Activated CD4-positive, alpha-beta T cell treated with anti-CD3 and anti-CD28 coated beads, Interleukin-2, amount 50 U/mL, for 1 hour (primary cell): ENCODE measurements at regions not wholly inside any gene's neighbourhood (a gene's known extent, or its start where the extent isn't known, plus 50 kb on each side); places are given as distances from the start of the nearest gene placed in this dataset.

ENCODE experiments used
- DNase-seq: peaks from one replicate; pipeline ENCODE4 v3.0.0-alpha.2; 2020

DNA sequence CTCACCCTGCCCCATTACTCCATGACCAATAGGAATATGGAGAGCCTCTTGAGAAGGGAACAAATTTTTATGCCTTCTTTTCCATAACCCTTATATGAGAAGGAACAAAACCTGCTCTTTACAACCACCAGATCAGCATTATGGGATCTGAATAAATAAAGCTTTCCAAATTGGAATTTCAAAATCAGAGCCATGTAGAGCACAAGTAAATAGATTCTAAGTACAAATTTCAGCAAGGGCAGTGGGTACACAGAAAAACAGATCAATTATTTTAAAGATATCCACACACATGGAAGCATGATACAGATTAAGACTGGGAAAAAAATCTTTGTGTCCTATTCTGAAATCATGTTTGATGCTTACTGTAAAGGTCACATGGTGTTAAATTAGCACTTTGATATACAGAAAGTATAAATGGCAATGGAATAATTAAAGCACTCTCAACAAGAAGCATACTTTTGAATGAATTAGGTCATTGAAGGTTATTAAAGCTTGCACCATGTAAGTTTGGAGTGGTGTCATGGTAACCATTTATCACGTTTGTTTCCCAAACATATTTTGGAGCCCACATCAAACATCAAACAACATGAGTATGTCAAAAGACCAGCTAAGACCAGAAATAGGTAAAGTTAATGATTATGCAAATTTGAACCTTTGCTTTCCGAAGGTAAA lies 75.9 kb upstream of the AVPR1A start:
- no peak for DNase-seq

DNA sequence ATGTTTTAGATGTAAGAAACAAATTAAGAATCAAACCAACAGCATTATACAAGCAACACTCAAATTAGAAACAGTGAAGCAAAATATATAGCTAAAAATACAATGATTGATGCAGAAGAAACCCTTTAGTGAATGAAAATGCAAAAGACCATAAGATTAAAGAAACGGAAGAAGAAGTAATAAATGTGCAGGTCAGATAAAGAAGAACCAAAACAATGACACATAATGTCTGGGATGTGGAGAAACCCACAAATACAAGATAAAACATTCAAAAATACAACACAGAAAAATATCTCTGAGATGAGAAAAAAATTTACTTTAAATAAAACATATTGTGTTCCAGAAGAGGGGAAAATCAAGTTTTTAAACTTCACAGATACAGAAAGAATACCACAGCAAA lies 73.4 kb upstream of the AVPR1A start:
- DNase-seq, result no peak

DNA sequence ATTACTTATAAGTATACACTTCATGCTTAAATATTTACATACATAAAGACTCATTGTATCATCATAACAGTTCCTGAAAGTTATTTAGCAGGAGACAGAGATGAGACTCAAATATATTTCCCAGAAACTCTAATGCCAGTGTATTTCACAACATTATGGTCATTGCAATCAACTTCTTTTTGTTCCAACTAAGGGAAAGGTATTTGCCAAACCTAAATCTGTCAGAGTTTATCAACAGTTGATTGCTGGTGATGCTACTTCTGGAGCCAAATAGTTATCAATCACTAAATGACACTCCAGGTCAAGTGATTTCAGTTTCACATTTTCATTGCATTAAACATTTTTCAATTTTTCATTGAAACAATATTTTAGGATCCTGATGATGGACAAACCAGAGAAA lies 72.1 kb upstream of the AVPR1A start:
- no peak for DNase-seq

- DNase-seq, result no peak
Observed at GRCh38 chr12:63222582-63222981, 71.6 kb upstream of the AVPR1A start.

DNA sequence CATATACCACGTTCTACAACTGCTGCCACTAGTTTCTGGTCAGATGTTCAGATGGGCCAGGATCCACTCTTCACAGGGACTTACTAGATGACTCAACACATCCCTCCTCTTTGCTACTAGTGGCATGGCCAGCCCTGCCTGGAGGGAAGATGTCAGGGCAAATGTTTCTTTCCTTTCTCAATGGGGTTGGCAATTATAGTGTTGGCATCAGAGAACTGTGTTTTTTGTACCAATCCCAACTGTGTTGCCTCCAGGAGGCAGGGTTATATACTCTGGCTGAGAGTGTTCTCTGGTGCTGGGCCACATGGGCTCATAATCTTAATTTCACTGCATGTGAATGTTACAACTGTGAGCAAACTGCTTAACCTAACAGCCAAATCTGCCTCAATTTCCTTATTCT lies 69.9 kb upstream of the AVPR1A start:
- DNase-seq, result no peak

GRCh38 chr12:63212316-63212715 lies 61.3 kb upstream of the AVPR1A start:
- DNase-seq, result no peak

DNA sequence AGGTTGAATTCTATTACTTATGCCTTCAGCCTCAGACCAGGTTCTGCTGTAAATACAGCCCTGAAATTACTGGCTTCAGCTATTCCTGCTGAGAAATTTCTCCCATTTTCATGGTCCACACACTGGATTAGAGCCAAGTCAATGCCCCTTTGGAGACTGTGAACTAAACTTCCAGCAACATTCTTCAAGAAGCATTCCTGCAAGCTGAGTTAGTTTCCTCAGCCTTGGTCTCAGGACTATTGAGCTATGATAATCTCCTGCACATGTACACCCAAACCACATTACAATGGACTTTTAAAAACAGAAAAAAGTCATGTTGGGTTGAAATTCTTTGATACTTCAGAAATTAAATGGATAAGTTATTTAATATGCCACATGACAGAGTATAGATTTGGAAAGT lies 58.0 kb upstream of the AVPR1A start:
- no peak for DNase-seq

DNA sequence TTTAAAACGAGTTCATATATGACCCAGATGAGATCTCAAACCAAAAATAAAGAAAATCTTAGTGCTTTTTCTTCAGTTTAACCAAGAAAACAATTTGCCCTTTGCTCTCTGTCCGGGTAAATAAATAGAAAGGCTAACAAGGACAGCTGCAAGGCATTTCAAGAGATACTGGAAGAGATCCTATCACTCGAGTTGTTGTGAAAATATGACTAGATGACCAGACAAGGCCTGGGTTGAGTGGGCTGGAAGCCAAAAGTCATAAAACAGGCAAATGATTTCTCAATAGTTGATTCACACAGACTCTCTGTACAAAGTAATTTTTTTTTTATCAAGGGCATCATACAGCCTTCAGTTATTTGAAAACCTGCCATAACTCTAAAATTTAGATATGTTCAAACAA lies 55.9 kb upstream of the AVPR1A start:
- no peak for DNase-seq

- DNase-seq, result no peak
Observed at GRCh38 chr12:63206494-63206893, 55.5 kb upstream of the AVPR1A start.
